K562 (cell line): ENCODE measurements at regions not wholly inside any gene's neighbourhood (a gene's known extent, or its start where the extent isn't known, plus 50 kb on each side); places are given as distances from the start of the nearest gene placed in this dataset.

Experiments used
- CCAR2 ChIP-seq: fragments of 200-400 bp; formaldehyde crosslinking; IDR thresholded peaks from 2 replicates; pipeline ENCODE4 v1.6.1; 2017; ENCODE audit warnings: mild to moderate bottlenecking, low read depth, low read length
- EGR1 ChIP-seq: fragments of 450-650 bp; conservative IDR thresholded peaks from 2 replicates; pipeline ENCODE4 v1.6.1; 2017; ENCODE audit warnings: mild to moderate bottlenecking
- FIP1L1 ChIP-seq: fragments of 200-400 bp; formaldehyde crosslinking; IDR thresholded peaks from 2 replicates; pipeline ENCODE4 v1.6.1; 2018; ENCODE audit warnings: mild to moderate bottlenecking, low read depth, low read length; ENCODE audit not compliant: poor library complexity, severe bottlenecking
- JUN ChIP-seq, 2 experiments: sonication (generic) in 1 of 2; formaldehyde crosslinking in 1 of 2; IDR thresholded peaks; 2 replicates each; pipeline versions ENCODE4 v1.6.1 to v1.8.0; 2012 to 2022; ENCODE audit warnings: borderline replicate concordance in 2 of 2, mild to moderate bottlenecking in 2 of 2, improper control_type of control experiment in 1 of 2, low read depth in 1 of 2, low read length in 1 of 2, missing genetic modification reagents in 1 of 2
- NCOA1 ChIP-seq: fragments of 450-650 bp; IDR thresholded peaks from 2 replicates; pipeline ENCODE4 v1.6.1; 2016; ENCODE audit warnings: low read depth
- NFXL1 ChIP-seq: fragments of 450-650 bp; formaldehyde crosslinking; IDR thresholded peaks from 2 replicates; pipeline ENCODE4 v1.4.0; 2021; ENCODE audit warnings: mild to moderate bottlenecking
- SMC3 ChIP-seq: conservative IDR thresholded peaks from 2 replicates; pipeline ENCODE4 v1.6.1; 2011; ENCODE audit warnings: low read depth, low read length, improper control_type of control experiment; ENCODE audit not compliant: insufficient read depth
- TAF9B ChIP-seq: fragments of 450-650 bp; IDR thresholded peaks from 2 replicates; pipeline ENCODE4 v1.6.1; 2018; ENCODE audit warnings: mild to moderate bottlenecking; ENCODE audit not compliant: partially characterized antibody
- ZFP1 ChIP-seq: fragments of 450-650 bp; formaldehyde crosslinking; IDR thresholded peaks from 2 replicates; pipeline ENCODE4 v1.4.0; 2020; ENCODE audit warnings: mild to moderate bottlenecking, mixed read lengths
- ZNF184 ChIP-seq: sonication (generic); formaldehyde crosslinking; IDR thresholded peaks from 2 replicates; pipeline ENCODE4 v1.5.0; 2020; ENCODE audit warnings: missing genetic modification reagents
- ZZZ3 ChIP-seq: fragments of 450-650 bp; IDR thresholded peaks from 2 replicates; pipeline ENCODE4 v1.6.1; 2016; ENCODE audit warnings: antibody characterized with exemption, mild to moderate bottlenecking, moderate library complexity
- TF ChIP-seq, protein P1 (sequence below): fragments of 450-650 bp; IDR thresholded peaks from 2 replicates; pipeline ENCODE4 v1.6.1; 2016
- TF ChIP-seq, protein P2 (sequence below): sonication (generic); formaldehyde crosslinking; IDR thresholded peaks from 2 replicates; pipeline ENCODE4 v1.8.0; 2022; ENCODE audit warnings: mild to moderate bottlenecking, missing genetic modification reagents
- TF ChIP-seq, protein P3 (sequence below): fragments of 450-650 bp; IDR thresholded peaks from 2 replicates; pipeline ENCODE4 v1.6.1; 2016; ENCODE audit warnings: mild to moderate bottlenecking, moderate library complexity

DNA sequence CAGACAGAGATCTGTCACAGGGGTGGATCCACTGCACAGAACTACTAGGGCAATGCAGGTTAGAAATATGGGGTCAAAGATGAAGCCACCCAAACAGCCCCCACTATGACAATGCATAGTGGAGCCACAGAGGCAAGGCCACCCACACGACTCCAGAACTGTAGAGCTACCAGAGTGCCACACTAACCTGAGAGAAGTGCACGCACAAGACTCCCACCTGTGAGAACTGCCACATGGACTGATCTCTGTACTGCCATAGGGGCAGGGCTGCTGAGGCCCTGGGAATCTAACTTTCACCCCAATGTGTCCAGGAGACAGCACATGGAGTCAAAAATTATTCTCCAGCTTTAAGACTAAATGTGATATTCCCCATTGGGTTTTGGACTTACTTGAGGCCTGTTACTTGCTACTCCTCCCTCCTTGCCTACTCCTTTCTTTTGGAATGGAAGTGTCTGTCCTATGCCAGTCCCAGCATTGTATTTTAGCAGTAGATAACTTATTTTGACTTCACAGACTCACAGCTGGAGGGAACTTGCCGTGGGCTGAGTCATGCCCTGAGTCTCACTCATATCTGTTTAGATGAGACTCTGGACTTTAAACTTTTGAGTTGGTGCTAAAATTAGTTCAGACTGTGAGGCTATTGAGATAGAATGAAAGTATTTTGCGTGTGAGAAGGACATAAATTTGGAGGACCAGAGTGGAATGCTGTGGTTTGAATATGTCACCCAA, 853.3 kb downstream of the MAT2B start (continued):
- TF ChIP-seq CCAR2 (no peak), NCOA1 (no peak; the same call in 1 of the 2 replicates), FIP1L1 (no peak), JUN (IDR thresholded peaks at IDR 0.05; ENCODE audit: borderline replicate concordance, low read depth, low read length) (peak; percentile 38; the same call in 1 of the 2 replicates), JUN (CRISPR knock-in tag; IDR thresholded peaks at IDR 0.05; ENCODE audit: borderline replicate concordance) (no peak), SMC3 (no peak), TAF9B (peak; percentile 61), ZNF184 (CRISPR knock-in tag) (no peak), ZFP1 (no peak), ZZZ3 (no peak), EGR1 (peak; percentile 66; the same call in 1 of the 2 replicates), NFXL1 (no peak)
- TF ChIP-seq, protein P1, sequence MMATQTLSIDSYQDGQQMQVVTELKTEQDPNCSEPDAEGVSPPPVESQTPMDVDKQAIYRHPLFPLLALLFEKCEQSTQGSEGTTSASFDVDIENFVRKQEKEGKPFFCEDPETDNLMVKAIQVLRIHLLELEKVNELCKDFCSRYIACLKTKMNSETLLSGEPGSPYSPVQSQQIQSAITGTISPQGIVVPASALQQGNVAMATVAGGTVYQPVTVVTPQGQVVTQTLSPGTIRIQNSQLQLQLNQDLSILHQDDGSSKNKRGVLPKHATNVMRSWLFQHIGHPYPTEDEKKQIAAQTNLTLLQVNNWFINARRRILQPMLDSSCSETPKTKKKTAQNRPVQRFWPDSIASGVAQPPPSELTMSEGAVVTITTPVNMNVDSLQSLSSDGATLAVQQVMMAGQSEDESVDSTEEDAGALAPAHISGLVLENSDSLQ = no peak; the same call in 1 of the 2 replicates
- TF ChIP-seq, protein P2, sequence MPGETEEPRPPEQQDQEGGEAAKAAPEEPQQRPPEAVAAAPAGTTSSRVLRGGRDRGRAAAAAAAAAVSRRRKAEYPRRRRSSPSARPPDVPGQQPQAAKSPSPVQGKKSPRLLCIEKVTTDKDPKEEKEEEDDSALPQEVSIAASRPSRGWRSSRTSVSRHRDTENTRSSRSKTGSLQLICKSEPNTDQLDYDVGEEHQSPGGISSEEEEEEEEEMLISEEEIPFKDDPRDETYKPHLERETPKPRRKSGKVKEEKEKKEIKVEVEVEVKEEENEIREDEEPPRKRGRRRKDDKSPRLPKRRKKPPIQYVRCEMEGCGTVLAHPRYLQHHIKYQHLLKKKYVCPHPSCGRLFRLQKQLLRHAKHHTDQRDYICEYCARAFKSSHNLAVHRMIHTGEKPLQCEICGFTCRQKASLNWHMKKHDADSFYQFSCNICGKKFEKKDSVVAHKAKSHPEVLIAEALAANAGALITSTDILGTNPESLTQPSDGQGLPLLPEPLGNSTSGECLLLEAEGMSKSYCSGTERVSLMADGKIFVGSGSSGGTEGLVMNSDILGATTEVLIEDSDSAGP (CRISPR knock-in tag) = no peak
- TF ChIP-seq, protein P3, sequence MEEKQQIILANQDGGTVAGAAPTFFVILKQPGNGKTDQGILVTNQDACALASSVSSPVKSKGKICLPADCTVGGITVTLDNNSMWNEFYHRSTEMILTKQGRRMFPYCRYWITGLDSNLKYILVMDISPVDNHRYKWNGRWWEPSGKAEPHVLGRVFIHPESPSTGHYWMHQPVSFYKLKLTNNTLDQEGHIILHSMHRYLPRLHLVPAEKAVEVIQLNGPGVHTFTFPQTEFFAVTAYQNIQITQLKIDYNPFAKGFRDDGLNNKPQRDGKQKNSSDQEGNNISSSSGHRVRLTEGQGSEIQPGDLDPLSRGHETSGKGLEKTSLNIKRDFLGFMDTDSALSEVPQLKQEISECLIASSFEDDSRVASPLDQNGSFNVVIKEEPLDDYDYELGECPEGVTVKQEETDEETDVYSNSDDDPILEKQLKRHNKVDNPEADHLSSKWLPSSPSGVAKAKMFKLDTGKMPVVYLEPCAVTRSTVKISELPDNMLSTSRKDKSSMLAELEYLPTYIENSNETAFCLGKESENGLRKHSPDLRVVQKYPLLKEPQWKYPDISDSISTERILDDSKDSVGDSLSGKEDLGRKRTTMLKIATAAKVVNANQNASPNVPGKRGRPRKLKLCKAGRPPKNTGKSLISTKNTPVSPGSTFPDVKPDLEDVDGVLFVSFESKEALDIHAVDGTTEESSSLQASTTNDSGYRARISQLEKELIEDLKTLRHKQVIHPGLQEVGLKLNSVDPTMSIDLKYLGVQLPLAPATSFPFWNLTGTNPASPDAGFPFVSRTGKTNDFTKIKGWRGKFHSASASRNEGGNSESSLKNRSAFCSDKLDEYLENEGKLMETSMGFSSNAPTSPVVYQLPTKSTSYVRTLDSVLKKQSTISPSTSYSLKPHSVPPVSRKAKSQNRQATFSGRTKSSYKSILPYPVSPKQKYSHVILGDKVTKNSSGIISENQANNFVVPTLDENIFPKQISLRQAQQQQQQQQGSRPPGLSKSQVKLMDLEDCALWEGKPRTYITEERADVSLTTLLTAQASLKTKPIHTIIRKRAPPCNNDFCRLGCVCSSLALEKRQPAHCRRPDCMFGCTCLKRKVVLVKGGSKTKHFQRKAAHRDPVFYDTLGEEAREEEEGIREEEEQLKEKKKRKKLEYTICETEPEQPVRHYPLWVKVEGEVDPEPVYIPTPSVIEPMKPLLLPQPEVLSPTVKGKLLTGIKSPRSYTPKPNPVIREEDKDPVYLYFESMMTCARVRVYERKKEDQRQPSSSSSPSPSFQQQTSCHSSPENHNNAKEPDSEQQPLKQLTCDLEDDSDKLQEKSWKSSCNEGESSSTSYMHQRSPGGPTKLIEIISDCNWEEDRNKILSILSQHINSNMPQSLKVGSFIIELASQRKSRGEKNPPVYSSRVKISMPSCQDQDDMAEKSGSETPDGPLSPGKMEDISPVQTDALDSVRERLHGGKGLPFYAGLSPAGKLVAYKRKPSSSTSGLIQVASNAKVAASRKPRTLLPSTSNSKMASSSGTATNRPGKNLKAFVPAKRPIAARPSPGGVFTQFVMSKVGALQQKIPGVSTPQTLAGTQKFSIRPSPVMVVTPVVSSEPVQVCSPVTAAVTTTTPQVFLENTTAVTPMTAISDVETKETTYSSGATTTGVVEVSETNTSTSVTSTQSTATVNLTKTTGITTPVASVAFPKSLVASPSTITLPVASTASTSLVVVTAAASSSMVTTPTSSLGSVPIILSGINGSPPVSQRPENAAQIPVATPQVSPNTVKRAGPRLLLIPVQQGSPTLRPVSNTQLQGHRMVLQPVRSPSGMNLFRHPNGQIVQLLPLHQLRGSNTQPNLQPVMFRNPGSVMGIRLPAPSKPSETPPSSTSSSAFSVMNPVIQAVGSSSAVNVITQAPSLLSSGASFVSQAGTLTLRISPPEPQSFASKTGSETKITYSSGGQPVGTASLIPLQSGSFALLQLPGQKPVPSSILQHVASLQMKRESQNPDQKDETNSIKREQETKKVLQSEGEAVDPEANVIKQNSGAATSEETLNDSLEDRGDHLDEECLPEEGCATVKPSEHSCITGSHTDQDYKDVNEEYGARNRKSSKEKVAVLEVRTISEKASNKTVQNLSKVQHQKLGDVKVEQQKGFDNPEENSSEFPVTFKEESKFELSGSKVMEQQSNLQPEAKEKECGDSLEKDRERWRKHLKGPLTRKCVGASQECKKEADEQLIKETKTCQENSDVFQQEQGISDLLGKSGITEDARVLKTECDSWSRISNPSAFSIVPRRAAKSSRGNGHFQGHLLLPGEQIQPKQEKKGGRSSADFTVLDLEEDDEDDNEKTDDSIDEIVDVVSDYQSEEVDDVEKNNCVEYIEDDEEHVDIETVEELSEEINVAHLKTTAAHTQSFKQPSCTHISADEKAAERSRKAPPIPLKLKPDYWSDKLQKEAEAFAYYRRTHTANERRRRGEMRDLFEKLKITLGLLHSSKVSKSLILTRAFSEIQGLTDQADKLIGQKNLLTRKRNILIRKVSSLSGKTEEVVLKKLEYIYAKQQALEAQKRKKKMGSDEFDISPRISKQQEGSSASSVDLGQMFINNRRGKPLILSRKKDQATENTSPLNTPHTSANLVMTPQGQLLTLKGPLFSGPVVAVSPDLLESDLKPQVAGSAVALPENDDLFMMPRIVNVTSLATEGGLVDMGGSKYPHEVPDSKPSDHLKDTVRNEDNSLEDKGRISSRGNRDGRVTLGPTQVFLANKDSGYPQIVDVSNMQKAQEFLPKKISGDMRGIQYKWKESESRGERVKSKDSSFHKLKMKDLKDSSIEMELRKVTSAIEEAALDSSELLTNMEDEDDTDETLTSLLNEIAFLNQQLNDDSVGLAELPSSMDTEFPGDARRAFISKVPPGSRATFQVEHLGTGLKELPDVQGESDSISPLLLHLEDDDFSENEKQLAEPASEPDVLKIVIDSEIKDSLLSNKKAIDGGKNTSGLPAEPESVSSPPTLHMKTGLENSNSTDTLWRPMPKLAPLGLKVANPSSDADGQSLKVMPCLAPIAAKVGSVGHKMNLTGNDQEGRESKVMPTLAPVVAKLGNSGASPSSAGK = no peak; the same call in none of the 2 replicates
